GM12891 (cell line): ENCODE measurements at regions not wholly inside any gene's neighbourhood (a gene's known extent, or its start where the extent isn't known, plus 50 kb on each side); places are given as distances from the start of the nearest gene placed in this dataset.

Experiments
- POLR2A ChIP-seq: IDR thresholded peaks from 2 replicates; pipeline ENCODE4 v1.6.1; 2011; ENCODE audit warnings: low read depth, low read length, control low read depth
- POLR2AphosphoS5 ChIP-seq: IDR thresholded peaks from 2 replicates; pipeline ENCODE4 v1.6.1; 2011; ENCODE audit warnings: low read depth, low read length, control low read depth
- POU2F2 ChIP-seq: IDR thresholded peaks from 2 replicates; pipeline ENCODE4 v1.6.1; 2011; ENCODE audit warnings: low read depth, mild to moderate bottlenecking, control low read depth, low read length, moderate library complexity
- SPI1 ChIP-seq: IDR thresholded peaks from 2 replicates; pipeline ENCODE4 v1.6.1; 2011; ENCODE audit warnings: low read depth, low read length, control low read depth
- TAF1 ChIP-seq: IDR thresholded peaks from 2 replicates; pipeline ENCODE4 v1.6.1; 2011; ENCODE audit warnings: low read depth, low read length, control low read depth

- TF ChIP-seq TAF1 (no peak), POLR2A (no peak), SPI1 (no peak), POU2F2 (no peak), POLR2AphosphoS5 (no peak)
These were observed 213.6 kb upstream of the ZBED5 start for GRCh38 chr11:11071486-11071885.
